ENCODE measurements at regions not wholly inside any gene's neighbourhood (a gene's known extent, or its start where the extent isn't known, plus 50 kb on each side); places are given as distances from the start of the nearest gene placed in this dataset.

GRCh38 chr13:32960626-32961025 is 55.6 kb upstream of the KL start:
- Histone ChIP-seq H3K4me2 (ENCODE audit: low read depth, low read length) (no peak overlapping the region), H3K27me3 (ENCODE audit: control insufficient read depth in 1 of 2, insufficient read depth in 2 of 2, low read length in 2 of 2) (peaks cover 0 to 11% of the 10 kb centered on the region in 2 experiments; a peak in 2 of 5 replicates), H2AFZ (ENCODE audit: low read length) (no peak overlapping the region), H3K9me3 (ENCODE audit: low read length) (no peaks in the 10 kb centered on the region), H3K36me3 (replicated peaks in 1 of 2; ENCODE audit: control insufficient read depth in 1 of 2, insufficient read depth in 2 of 2, low read length in 2 of 2) (no peaks in the 10 kb centered on the region), H3K79me2 (ENCODE audit: insufficient read depth, low read length) (no peaks in the 10 kb centered on the region), H3K9ac (ENCODE audit: insufficient read depth, low read depth, low read length) (no peak overlapping the region), H3K4me1 (ENCODE audit: insufficient read depth, low read length) (no peaks in the 10 kb centered on the region), H3K4me3 (replicated peaks in 1 of 3; ENCODE audit: insufficient read depth in 1 of 3, low read depth in 2 of 3, low read length in 3 of 3) (no peak overlapping the region), H4K20me1 (ENCODE audit: insufficient read depth, low read length) (no peaks in the 10 kb centered on the region), H3K27ac (ENCODE audit: extremely low read length, insufficient read depth, low read length) (no peak overlapping the region)
- DNase-seq (ENCODE audit: low spot score) (no peak), ATAC-seq (no peak), FAIRE-seq (no peak)
- intact Hi-C loops (cut with micrococcal nuclease; ENCODE audit: unreplicated experiment) (no loop called here), in situ Hi-C loops (cut with HindIII; ENCODE audit: extremely low pct_ligation_motif_present, low pct_unique_long_range_greater_than_20kb) (no loop called here)
- 60% methylated on average over 2 of the region's 4 CpGs for WGBS (ENCODE audit: low lambda C conversion rate)
- no TSS peak for BruUV-seq (replicated peaks)
- ChIA-PET CTCF (ENCODE audit: low intra/inter-chr PET ratio, low total read pairs) (no interaction called here), POLR2A (no interaction called here)
- TF ChIP-seq RORA (CRISPR knock-in tag; IDR thresholded peaks at IDR 0.05): no peak
- no peak for TF ChIP-seq POLR2G (IDR thresholded peaks at IDR 0.05; ENCODE audit: low read depth, low read length)
- no peak for TF ChIP-seq ZNF713 (CRISPR knock-in tag; IDR thresholded peaks at IDR 0.05)

GRCh38 chr13:32961724-32962123 is 54.5 kb upstream of the KL start:
- H3K4me1 ChIP-seq (ENCODE audit: insufficient read depth, low read length): no peaks in the 10 kb centered on the region
- H3K27ac ChIP-seq (ENCODE audit: extremely low read length, insufficient read depth, low read length): no peak overlapping the region
- WGBS (ENCODE audit: low lambda C conversion rate): 0% methylated on average over 1 of the region's 1 CpG
- no TSS peak for BruUV-seq (replicated peaks)
- no peaks in the 10 kb centered on the region for H3K36me3 ChIP-seq (replicated peaks in 1 of 2; ENCODE audit: control insufficient read depth in 1 of 2, insufficient read depth in 2 of 2, low read length in 2 of 2)
- H3K4me2 ChIP-seq (ENCODE audit: low read depth, low read length): no peak overlapping the region
- no peak overlapping the region for H3K9ac ChIP-seq (ENCODE audit: insufficient read depth, low read depth, low read length)
- H4K20me1 ChIP-seq (ENCODE audit: insufficient read depth, low read length): no peaks in the 10 kb centered on the region
- no peak overlapping the region for H3K4me3 ChIP-seq (replicated peaks in 1 of 3; ENCODE audit: insufficient read depth in 1 of 3, low read depth in 2 of 3, low read length in 3 of 3)
- no peak overlapping the region for H2AFZ ChIP-seq (ENCODE audit: low read length)
- ATAC-seq (no peak), FAIRE-seq (no peak), DNase-seq (ENCODE audit: low spot score) (no peak)
- in situ Hi-C loops (cut with HindIII; ENCODE audit: extremely low pct_ligation_motif_present, low pct_unique_long_range_greater_than_20kb) (no loop called here), intact Hi-C loops (cut with micrococcal nuclease; ENCODE audit: unreplicated experiment) (no loop called here)
- ChIA-PET POLR2A (no interaction called here), CTCF (ENCODE audit: low intra/inter-chr PET ratio, low total read pairs) (no interaction called here)
- H3K9me3 ChIP-seq (ENCODE audit: low read length): no peaks in the 10 kb centered on the region
- peaks cover 0 to 9% of the 10 kb centered on the region in 2 experiments; a peak in 2 of 5 replicates for H3K27me3 ChIP-seq (ENCODE audit: control insufficient read depth in 1 of 2, insufficient read depth in 2 of 2, low read length in 2 of 2)
- H3K79me2 ChIP-seq (ENCODE audit: insufficient read depth, low read length): no peaks in the 10 kb centered on the region
- TF ChIP-seq YEATS2 (CRISPR knock-in tag; IDR thresholded peaks at IDR 0.05; ENCODE audit: borderline replicate concordance) (no peak), CREM (IDR thresholded peaks at IDR 0.05) (no peak), CREM (CRISPR knock-in tag; IDR thresholded peaks at IDR 0.05) (no peak), ZNF180 (CRISPR knock-in tag; IDR thresholded peaks at IDR 0.05; ENCODE audit: borderline replicate concordance, low read depth) (no peak), KDM5B (CRISPR knock-in tag; IDR thresholded peaks at IDR 0.05; ENCODE audit: borderline replicate concordance) (no peak), ZNF629 (CRISPR knock-in tag; conservative IDR thresholded peaks at IDR 0.05) (no peak), ZC3H4 (CRISPR knock-in tag; IDR thresholded peaks at IDR 0.05; ENCODE audit: borderline replicate concordance) (no peak), ZFP41 (CRISPR knock-in tag; IDR thresholded peaks at IDR 0.05; ENCODE audit: borderline replicate concordance) (no peak), PRMT3 (CRISPR knock-in tag; IDR thresholded peaks at IDR 0.05; ENCODE audit: borderline replicate concordance, low read depth) (no peak), ZNF235 (CRISPR knock-in tag; IDR thresholded peaks at IDR 0.05; ENCODE audit: borderline replicate concordance) (no peak), NFE2L2 (IDR thresholded peaks at IDR 0.05; ENCODE audit: low read length) (no peak)

All from HepG2 (cell line).